ENCODE measurements at regions not wholly inside any gene's neighbourhood (a gene's known extent, or its start where the extent isn't known, plus 50 kb on each side); places are given as distances from the start of the nearest gene placed in this dataset.
A peak's percentile ranks its signal among the peaks of the same experiment; 100 is the strongest.

DNA sequence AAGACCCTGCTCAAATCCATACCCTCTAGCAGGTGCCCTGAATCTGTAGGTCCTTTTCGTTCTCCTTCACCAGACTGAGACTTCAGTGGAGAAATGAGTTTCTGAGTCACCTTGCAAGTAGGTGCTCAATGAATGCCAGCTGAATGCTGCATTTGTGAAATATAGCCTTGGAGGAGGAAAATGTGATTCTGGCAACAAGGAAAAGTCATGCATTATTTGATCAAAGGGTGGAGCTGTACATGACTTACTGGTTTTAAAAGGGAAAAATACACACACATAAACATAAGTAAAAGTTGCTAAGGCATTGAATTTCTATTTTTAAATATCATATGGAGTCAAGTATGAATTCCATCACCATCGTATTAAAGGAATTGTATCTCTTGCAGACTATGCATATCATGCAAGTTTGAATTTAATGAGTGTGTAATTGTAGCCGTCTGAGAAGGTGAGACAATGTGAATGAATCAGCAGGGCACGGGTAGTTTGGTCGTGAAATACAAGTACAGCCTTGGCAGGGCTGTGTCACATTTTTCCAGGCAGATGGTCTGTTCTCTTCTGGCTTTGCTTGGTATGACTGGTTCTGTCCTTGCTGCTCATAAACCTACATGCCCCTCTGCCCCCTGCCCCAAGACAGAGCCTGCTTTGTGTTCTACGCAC lies 160.8 kb downstream of the COL6A3 start:
- WGBS, 5 donors = 74 to 83% (median 77%) methylated on average over 6 of the region's 6 CpGs

GRCh38 chr2:237254369-237254861 lies 159.5 kb downstream of the COL6A3 start:
- Histone ChIP-seq H3K4me1 (peaks cover 0 to 29% (median 8%) of the 10 kb centered on the region in 4 donors), H3K4me3 (no peak overlapping the region), H3K27me3 (no peaks in the 10 kb centered on the region), H3K36me3 (no peaks in the 10 kb centered on the region), H3K9me3 (no peaks in the 10 kb centered on the region), H3K27ac (peak overlapping the region in 4 of 5 donors; percentile 23 to 65 (median 36))
- no peak for TF ChIP-seq POLR2AphosphoS5 (IDR thresholded peaks at IDR 0.05)
- TF ChIP-seq EP300 (IDR thresholded peaks at IDR 0.05) = no peak
- TF ChIP-seq CTCF (IDR thresholded peaks at IDR 0.05) = no peak
- TF ChIP-seq POLR2A (IDR thresholded peaks at IDR 0.05) = no peak
- 40 to 57% (median 45%) methylated on average over 2 of the region's 2 CpGs for WGBS, 5 donors
- DNase-seq = no peak
- intact Hi-C loops (cut with DNase I; ENCODE audit: low total_unique reads) = no loop called here

More for the DNA sequence above, 160.8 kb downstream of the COL6A3 start:
- intact Hi-C loops (cut with DNase I; ENCODE audit: low total_unique reads) = no loop called here
- Histone ChIP-seq H3K4me1 (peaks cover 0 to 20% (median 3%) of the 10 kb centered on the region in 4 donors), H3K36me3 (no peaks in the 10 kb centered on the region), H3K27me3 (no peaks in the 10 kb centered on the region), H3K27ac (peak overlapping the region in 4 of 5 donors; percentile 0 to 65 (median 44)), H3K4me3 (no peak overlapping the region), H3K9me3 (no peaks in the 10 kb centered on the region)
- TF ChIP-seq POLR2AphosphoS5 (IDR thresholded peaks at IDR 0.05) (no peak), POLR2A (IDR thresholded peaks at IDR 0.05) (no peak), CTCF (IDR thresholded peaks at IDR 0.05) (no peak), EP300 (IDR thresholded peaks at IDR 0.05) (no peak)
- no peak for DNase-seq

- no peaks in the 10 kb centered on the region for H3K36me3 ChIP-seq
- H3K4me1 ChIP-seq = peaks cover 0 to 29% (median 9%) of the 10 kb centered on the region in 4 donors
- no peak for DNase-seq
- no peaks in the 10 kb centered on the region for H3K27me3 ChIP-seq
- 61 to 86% (median 81%) methylated on average over 2 of the region's 2 CpGs for WGBS, 5 donors
- peak overlapping the region in 4 of 5 donors; percentile 23 to 70 (median 44) for H3K27ac ChIP-seq
- intact Hi-C loops (cut with DNase I; ENCODE audit: low total_unique reads) = no loop called here
- H3K4me3 ChIP-seq = no peak overlapping the region
- no peaks in the 10 kb centered on the region for H3K9me3 ChIP-seq
- TF ChIP-seq CTCF (IDR thresholded peaks at IDR 0.05) (no peak), POLR2AphosphoS5 (IDR thresholded peaks at IDR 0.05) (no peak), EP300 (IDR thresholded peaks at IDR 0.05) (no peak), POLR2A (IDR thresholded peaks at IDR 0.05) (no peak)
These were observed 158.9 kb downstream of the COL6A3 start for GRCh38 chr2:237254911-237255578.

DNA sequence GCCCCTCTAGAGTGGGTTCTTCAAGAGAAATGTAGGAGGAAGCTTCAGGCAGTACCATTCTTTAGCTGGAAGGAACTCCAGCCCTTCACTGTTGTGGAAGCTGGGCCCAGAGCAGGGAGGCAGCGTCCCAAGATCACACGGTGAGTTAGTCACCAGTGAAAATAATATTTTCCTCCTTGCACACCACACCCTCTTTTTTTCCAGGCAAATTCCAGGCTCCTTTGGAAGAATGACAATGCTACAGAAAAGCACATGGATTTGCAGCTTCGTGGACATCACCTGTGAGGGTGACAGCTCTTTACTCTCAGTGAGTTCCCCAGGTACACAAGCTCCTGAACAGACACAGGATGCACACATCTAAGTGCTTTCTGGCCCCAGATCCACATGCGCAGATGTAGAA lies 157.1 kb downstream of the COL6A3 start:
- peaks cover 0 to 29% (median 9%) of the 10 kb centered on the region in 4 donors for H3K4me1 ChIP-seq

More for the DNA sequence above, 157.1 kb downstream of the COL6A3 start:
- Histone ChIP-seq H3K9me3 (no peaks in the 10 kb centered on the region), H3K27me3 (no peaks in the 10 kb centered on the region), H3K27ac (peak overlapping the region in 4 of 5 donors; percentile 2 to 70 (median 58)), H3K36me3 (no peaks in the 10 kb centered on the region), H3K4me3 (no peak overlapping the region)
- no peak for DNase-seq
- WGBS, 5 donors = 55 to 67% (median 62%) methylated on average over 4 of the region's 4 CpGs
- TF ChIP-seq EP300 (IDR thresholded peaks at IDR 0.05) (no peak), CTCF (IDR thresholded peaks at IDR 0.05) (no peak), POLR2A (IDR thresholded peaks at IDR 0.05) (no peak), POLR2AphosphoS5 (IDR thresholded peaks at IDR 0.05) (no peak)
- intact Hi-C loops (cut with DNase I; ENCODE audit: low total_unique reads) = no loop called here

All from stomach (tissue), 8 donors.